IMR-90 (cell line): ENCODE measurements at regions not wholly inside any gene's neighbourhood (a gene's known extent, or its start where the extent isn't known, plus 50 kb on each side); places are given as distances from the start of the nearest gene placed in this dataset.

ENCODE experiments used
- BHLHE40 ChIP-seq: fragments of 150-350 bp; IDR thresholded peaks from 2 replicates; pipeline ENCODE4 v1.6.1; 2016; ENCODE audit warnings: mild to moderate bottlenecking, low read depth, low read length
- MAZ ChIP-seq: IDR thresholded peaks from 2 replicates; pipeline ENCODE4 v1.6.1; 2012; ENCODE audit warnings: low read depth, mild to moderate bottlenecking, low read length, improper control_type of control experiment, moderate library complexity, borderline replicate concordance
- POLR2A ChIP-seq: IDR thresholded peaks from 2 replicates; pipeline ENCODE4 v1.6.1; 2012; ENCODE audit warnings: mild to moderate bottlenecking, low read depth, low read length
- RCOR1 ChIP-seq: IDR thresholded peaks from 2 replicates; pipeline ENCODE4 v1.6.1; 2012; ENCODE audit warnings: mild to moderate bottlenecking, low read length, improper control_type of control experiment; ENCODE audit not compliant: insufficient replicate concordance
- SMC3 ChIP-seq: fragments of 150-350 bp; IDR thresholded peaks from 2 replicates; pipeline ENCODE4 v1.6.1; 2016; ENCODE audit warnings: low read depth, mild to moderate bottlenecking, antibody characterized with exemption, low read length, moderate library complexity
- TF ChIP-seq, protein P1 (sequence below): conservative IDR thresholded peaks from 2 replicates; pipeline ENCODE4 v1.5.1; 2012; ENCODE audit warnings: mild to moderate bottlenecking, low read depth, low read length, improper control_type of control experiment
- TF ChIP-seq, protein P2 (sequence below): fragments of 150-350 bp; IDR thresholded peaks from 2 replicates; pipeline ENCODE4 v1.6.1; 2017; ENCODE audit warnings: mild to moderate bottlenecking, antibody characterized with exemption, low read length, low read depth

DNA sequence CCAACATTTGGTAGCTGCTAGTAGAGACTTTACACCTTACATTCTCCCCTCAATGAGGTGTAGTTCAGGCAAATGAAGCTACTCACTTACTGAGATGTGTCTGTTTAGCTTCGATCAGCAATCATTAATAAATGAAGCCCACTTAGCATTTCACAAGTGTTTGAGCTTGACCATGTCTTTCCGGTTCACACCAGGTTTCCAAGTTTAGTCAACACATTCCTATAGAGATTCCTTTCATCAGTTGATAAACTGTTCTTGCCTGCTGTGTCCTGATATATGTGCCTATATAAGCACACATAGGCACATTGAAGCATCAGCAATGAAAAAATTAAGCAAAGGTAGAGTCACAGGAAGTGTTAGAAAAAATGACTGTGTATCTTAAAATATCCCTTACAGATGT lies 150.0 kb downstream of the BTBD3 start:
- TF ChIP-seq MAZ (no peak), POLR2A (no peak), BHLHE40 (no peak), RCOR1 (no peak), SMC3 (no peak)
- TF ChIP-seq, protein P1, sequence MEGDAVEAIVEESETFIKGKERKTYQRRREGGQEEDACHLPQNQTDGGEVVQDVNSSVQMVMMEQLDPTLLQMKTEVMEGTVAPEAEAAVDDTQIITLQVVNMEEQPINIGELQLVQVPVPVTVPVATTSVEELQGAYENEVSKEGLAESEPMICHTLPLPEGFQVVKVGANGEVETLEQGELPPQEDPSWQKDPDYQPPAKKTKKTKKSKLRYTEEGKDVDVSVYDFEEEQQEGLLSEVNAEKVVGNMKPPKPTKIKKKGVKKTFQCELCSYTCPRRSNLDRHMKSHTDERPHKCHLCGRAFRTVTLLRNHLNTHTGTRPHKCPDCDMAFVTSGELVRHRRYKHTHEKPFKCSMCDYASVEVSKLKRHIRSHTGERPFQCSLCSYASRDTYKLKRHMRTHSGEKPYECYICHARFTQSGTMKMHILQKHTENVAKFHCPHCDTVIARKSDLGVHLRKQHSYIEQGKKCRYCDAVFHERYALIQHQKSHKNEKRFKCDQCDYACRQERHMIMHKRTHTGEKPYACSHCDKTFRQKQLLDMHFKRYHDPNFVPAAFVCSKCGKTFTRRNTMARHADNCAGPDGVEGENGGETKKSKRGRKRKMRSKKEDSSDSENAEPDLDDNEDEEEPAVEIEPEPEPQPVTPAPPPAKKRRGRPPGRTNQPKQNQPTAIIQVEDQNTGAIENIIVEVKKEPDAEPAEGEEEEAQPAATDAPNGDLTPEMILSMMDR = no peak
- TF ChIP-seq, protein P2, sequence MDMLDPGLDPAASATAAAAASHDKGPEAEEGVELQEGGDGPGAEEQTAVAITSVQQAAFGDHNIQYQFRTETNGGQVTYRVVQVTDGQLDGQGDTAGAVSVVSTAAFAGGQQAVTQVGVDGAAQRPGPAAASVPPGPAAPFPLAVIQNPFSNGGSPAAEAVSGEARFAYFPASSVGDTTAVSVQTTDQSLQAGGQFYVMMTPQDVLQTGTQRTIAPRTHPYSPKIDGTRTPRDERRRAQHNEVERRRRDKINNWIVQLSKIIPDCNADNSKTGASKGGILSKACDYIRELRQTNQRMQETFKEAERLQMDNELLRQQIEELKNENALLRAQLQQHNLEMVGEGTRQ = no peak
